Loucy (cell line): ENCODE measurements at regions not wholly inside any gene's neighbourhood (a gene's known extent, or its start where the extent isn't known, plus 50 kb on each side); places are given as distances from the start of the nearest gene placed in this dataset.

Experiments used
- CTCF ChIP-seq: fragments of 200-600 bp; sonication (generic); conservative IDR thresholded peaks from 2 replicates; pipeline ENCODE4 v1.5.1; 2014; ENCODE audit warnings: mild to moderate bottlenecking, antibody characterized with exemption, low read length
- EZH2phosphoT487 ChIP-seq: fragments of 200-600 bp; IDR thresholded peaks from 2 replicates; pipeline ENCODE4 v1.6.1; 2018; ENCODE audit warnings: antibody characterized with exemption, mild to moderate bottlenecking, moderate library complexity, borderline replicate concordance

DNA sequence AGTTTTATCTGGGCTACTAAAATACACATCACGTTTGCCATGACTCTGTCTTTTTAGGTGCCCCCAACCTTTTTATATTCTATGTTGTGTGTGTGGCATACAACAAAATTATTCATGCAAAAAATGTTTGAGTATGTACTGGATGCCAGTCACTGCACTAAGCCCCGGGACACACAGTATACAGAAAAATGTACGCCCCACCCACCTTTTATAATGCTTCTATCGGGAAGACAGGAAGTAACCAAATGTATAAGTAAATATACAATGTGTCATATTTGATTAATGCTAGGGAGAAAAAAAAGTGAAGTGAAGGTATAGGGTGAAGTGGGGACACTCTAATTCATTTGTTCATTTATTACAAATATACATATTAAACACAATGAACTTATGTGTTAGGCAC is 503.4 kb upstream of the MDFIC2 start:
- TF ChIP-seq CTCF (no peak), EZH2phosphoT487 (no peak)
